HG02938 (cell line): ENCODE measurements at regions not wholly inside any gene's neighbourhood (a gene's known extent, or its start where the extent isn't known, plus 50 kb on each side); places are given as distances from the start of the nearest gene placed in this dataset.

ENCODE experiments used
- ATAC-seq: cut with Tn5 transposase; IDR thresholded peaks from one replicate; pipeline ENCODE4 v1.9.1; 2021; ENCODE audit warnings: mild to moderate bottlenecking, moderate library complexity; ENCODE audit not compliant: unreplicated experiment

DNA sequence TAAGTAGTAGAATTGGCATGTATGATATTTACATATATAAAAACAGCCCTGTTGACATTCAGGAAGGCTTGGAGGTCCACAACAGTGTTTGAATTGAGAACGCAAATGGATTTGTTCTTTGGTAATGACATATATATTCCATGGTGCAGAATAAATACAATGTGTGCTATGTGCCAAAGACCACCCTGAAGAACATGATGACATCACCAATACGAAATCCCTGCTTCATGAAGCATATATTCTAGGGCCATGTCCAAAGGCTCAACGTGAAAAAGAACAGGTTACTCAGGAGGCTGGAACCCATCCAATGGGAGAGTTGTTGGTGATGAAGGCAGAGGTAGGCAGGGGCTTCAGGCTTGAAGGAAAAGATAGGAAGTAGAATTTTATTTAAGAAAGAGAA is 423.9 kb upstream of the MAF start:
- no peak for ATAC-seq

DNA sequence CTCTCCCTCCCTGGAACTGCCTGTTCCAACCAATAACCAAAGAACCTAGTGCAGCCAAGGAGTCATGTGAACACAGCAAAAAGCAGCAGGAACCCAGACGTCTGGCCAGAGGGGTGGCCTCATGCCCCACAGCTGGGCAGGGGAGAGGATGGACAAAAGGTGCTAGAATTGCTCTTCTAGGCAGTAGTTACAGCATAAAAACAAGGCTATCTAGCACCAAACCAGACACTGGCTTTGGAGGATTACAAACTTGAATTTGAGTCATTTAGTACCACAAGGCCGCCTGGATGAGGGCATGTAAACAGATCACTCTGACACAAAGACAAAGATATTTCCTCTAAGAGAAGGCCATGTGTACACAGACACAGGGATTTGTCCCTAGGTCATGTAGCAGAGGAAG is 423.3 kb upstream of the MAF start:
- ATAC-seq, result no peak

DNA sequence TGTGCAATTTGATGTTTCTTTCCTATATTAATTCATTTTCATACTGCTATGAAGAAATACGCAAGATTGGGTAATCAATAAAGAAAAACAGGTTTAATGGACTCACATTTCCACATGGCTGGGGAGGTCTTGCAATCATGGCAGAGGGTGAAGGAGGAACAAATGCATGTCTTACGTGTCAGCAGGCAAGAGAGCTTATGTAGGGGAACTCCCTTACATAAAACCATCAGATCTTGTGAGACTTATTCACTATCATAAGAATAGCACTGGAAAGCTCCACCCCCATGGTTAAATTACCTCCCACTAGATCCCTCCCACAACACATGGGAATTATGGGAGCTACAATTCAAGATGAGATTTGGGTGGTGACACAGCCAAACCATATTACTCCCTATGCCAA is 418.9 kb upstream of the MAF start:
- ATAC-seq, result no peak

- ATAC-seq, result no peak
These were observed 417.9 kb upstream of the MAF start for GRCh38 chr16:80018466-80018865.

DNA sequence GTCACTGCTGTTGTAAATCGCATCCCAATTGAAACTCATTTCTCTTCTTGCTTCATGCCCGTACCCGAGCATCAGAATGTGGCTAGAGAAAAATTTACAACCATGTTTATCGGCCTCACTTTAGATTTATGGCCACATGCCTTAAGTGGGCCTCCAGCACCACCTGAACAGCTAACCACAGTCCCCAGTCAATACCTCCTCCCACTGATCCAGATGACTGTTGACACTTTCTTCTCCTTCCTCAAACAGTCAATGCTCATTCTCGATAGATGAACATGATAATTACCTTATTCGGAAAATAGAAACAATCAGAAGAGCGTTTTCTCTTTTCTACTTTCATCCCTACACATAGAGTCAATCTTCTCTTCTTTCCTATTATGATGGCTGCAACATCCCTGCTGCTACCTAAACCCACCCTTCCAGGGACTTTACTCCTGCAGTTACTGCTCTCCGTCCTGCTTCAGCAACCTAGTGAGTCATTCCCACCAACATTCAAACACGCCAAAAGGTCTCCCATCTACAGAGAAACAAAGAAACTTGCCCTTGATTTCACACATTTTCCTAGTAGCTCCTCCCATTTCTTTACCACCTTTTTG is 416.3 kb upstream of the MAF start:
- no peak for ATAC-seq

DNA sequence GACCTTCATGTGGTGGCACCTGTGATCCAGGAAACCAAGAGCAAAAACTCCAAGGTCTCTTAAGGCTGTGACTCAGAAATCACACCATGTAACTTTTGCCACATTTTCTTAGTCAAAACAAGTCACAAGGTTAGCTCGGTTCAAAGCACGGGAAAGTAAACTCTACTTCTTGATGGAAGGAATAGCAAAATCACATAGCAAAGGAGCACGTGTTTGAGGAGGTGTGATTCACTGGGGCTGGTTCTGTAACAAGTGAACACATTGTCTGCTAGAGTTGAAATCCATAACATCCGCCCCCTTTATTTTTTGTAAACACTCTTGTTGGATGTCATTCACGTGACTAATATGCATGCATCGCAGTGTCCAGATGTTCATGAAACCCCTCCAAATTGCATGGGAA is 415.0 kb upstream of the MAF start:
- ATAC-seq, result no peak

DNA sequence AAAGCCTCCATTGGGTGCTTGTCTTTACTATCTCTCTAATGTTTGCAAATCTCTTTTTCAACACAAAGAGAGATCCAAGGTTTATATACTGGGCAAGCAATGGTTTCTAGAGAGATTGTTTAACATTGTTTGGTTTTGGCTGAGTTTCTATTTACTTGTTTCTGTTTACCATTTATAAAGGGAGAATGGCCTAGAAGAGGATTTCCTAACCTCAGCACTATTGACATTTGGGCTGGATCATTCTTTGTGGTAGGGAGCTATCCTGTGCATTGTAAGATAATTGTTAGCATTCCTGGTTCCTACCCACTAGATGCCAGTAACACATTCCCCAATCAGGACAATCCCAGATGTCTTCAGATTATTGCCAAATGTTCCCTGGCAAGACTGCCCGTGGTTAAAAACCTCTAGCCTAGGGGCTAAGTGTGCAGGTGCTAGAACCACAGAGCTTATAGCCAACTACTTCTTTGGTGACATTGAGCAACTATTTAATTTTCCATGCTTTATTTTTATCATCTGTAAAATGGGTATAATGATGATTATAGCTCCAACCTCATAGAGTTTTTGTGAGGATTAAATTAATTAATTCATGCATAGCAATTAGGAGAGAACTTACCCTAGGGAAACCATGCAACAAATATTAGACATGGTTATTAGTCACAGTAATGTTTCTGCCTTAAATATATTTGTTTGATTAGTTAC is 413.9 kb upstream of the MAF start:
- ATAC-seq, result no peak

DNA sequence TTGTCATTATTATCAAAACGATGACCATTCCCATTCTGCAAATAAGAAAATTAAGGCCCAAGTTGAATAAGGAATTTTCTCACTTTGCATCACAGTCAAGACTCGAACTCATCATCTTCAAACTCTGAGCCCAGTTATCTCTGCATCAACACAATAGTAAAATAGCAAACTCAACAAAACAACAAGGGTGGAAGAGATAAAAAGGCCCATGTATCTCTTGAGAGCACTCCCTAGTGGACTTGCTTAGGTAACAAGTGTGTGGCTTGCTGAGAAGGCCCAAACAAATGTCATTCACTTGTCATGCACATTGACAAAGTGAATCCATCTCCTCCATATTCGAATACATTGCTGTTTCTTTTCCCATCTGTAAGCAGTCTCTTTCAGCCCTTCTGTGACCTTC is 412.0 kb upstream of the MAF start:
- no peak for ATAC-seq

DNA sequence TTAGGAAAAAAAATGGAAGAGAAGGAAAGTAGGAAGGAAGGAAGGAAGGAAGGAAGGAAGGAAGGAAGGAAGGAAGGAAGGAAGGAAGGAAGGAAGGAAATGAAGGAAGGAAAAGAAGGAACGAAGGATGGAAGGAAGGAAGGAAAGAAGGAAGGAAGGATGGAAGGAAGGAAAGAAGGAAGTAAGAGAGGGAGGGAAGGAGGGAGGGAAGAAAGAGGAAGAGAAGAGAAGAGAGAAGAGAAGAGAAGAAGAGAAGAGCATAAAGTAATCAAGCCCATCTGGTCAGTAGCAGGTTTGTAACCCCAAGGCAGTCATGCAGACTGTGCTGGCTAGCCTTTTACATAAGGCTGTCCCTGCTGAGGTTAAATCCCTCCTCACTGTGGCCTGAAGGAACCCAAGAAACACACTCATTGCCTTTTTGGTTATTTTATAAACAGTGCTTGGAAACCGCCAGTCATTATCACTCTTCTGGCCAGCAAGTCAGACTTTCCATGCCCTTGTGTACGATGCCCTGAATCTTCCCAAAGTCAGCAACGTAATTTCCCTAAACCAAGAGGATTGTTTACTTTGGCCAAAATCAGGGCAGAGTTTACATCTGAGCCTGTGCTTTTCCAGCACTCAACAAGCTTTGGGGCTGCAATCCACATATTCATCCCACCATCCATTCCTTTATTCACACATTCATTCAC is 409.6 kb upstream of the MAF start:
- no peak for ATAC-seq

DNA sequence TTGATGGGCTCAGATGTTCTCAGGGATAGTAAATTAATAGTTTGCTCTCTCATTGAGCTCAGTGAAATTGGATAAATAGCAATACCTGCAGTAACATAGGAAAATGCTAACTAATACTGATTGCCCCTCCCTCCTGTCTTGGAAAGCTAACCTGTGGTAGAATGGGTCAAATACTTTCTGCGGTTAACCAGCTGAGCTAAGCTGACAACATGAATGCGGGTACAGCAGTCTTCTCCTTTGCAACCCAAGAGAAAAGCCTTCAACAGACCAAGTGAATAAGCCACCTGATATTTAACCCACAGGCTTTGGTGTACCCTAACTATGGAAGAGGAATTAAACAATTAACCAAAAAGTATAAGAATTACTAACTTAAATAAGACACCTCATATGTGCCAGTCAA is 408.3 kb upstream of the MAF start:
- ATAC-seq, result no peak

DNA sequence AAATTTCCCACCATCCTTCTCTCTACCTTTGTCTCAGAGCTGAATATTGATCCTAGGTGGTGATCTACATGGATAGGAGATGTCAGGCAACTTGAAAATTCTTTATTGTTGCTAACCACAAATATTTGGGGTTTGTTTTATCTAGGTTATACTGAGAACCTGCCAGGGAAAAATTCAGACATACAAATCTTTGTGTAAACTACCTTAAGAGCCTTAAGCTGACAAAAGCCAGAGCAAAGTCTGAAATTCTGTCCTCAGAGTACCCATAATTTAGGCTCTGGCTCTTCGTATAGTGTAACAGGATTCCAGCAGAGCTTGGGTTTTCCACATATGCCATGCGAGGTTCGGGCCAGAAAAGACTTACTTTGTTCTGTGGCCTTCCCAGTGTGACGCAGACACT is 406.7 kb upstream of the MAF start:
- ATAC-seq, result no peak

- no peak for ATAC-seq
These were observed 406.0 kb upstream of the MAF start for GRCh38 chr16:80006241-80007215.

GRCh38 chr16:80004113-80004512 is 403.6 kb upstream of the MAF start:
- no peak for ATAC-seq

- no peak for ATAC-seq
These were observed 401.7 kb upstream of the MAF start for GRCh38 chr16:80002261-80002660.

GRCh38 chr16:79998143-79998542 is 397.6 kb upstream of the MAF start:
- ATAC-seq, result no peak

- no peak for ATAC-seq
These were observed 396.7 kb upstream of the MAF start for GRCh38 chr16:79997257-79997656.

- ATAC-seq, result no peak
These were observed 395.8 kb upstream of the MAF start for GRCh38 chr16:79996321-79996720.

DNA sequence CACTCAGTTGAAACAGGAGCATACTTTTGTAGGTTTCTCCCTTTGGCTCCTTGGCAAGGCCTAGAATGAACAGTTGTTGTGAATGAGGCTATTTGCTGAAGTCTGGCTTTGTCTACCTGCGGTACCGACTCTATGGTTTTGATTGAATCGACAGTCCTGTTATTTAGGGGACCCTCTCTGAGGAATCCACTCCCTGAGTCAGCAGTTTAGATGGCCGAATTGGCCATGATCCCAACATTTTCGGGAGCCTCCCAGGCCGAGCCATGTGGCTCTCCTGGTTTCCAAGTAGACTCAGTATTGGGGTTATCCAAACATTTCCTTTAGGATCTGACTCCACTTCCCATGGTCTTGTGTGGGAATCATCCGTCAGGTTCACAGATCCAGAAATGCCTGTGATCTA is 394.8 kb upstream of the MAF start:
- no peak for ATAC-seq

DNA sequence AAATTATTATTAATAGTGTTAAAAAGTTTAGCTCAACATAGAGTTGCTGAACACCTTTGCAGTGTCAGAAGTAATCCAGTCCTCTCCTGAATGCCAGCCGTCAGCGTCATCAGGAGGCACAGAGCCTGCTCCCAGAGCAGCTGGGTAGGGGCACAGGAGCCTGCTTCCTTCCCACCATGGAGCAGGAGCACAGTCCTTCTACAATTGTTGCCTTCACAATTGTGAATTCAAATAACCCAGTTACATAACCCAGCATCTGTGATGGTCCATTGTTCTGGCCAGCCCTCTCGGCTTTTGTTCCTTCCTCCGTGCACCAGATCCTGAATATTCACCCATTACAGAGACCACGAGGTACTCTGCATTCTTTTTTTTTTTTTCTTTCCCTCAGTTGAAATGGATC is 393.9 kb upstream of the MAF start:
- ATAC-seq, result no peak

DNA sequence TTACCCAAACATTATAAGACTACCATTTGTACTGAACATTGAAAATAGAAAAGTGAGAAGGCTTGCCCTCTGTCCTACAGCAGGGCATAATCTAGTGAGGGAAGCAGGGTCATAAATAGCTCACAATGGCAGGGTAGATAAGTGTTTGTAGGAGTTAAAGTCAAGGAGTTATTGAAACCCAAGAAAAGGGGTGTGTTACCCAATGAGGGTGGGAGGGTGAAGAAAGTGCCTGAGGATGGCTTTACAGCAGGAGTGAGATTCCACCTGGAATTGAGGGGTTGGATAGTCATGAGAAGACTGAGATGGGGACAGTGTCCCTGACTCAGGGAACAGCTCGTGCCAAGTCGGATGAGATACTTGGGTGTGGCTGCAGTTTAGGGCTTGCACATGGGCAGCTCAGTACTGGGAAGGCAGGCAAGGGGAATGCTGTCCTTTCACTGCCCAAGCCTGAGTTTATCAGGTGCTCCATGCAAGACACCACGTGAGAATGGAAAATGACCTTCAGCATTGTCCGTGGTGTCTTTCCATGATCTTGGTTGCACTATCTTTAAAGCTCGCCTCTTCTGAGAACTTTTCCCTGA is 393.2 kb upstream of the MAF start:
- no peak for ATAC-seq

DNA sequence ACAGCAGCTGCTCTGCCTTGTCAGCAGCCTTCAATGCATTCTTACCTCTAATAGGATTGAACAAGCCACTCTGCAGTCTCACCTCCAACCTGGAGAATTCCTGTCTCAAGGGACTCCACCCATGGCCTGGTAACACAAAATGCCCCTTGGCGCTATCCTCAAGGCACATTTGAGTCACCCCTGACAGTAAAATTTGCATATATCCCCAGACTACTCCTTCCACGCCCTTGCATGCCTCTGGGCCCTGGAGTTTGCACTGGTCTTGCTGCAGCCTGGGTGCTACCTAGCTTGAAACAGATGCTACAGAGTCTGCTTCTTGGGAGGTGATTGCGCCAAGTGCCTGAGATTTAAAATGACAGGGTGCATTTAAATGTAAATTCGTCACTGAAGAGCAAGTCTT is 391.4 kb upstream of the MAF start:
- no peak for ATAC-seq
